H1 (cell line): ENCODE measurements at regions not wholly inside any gene's neighbourhood (a gene's known extent, or its start where the extent isn't known, plus 50 kb on each side); places are given as distances from the start of the nearest gene placed in this dataset.

Experiments
- CTCF ChIA-PET: fragments of 300-600 bp; sonication (Branson Sonifier 250); formaldehyde crosslinking; loops from one replicate; lab custom pipeline; 2021; ENCODE audit not compliant: partially characterized antibody; lab: Charles Lee
- POLR2A ChIA-PET: fragments of 300-600 bp; sonication (Branson Sonifier 250); formaldehyde crosslinking; loops from one replicate; lab custom pipeline; 2021; ENCODE audit warnings: inconsistent platforms; ENCODE audit not compliant: partially characterized antibody; lab: Charles Lee
- DNase-seq, 2 experiments: peaks; one replicate each; pipeline versions ENCODE4 v3.0.0 to v3.0.0-alpha.2; 2010 to 2022; ENCODE audit warnings: low spot score in 2 of 2, low read depth in 1 of 2, mixed read lengths in 1 of 2
- FAIRE-seq: peaks from 2 replicates; lab custom pipeline; 2011; peaks lifted over from hg19 to GRCh38; lab: Jason Lieb, UNC
- H2AFZ ChIP-seq: 2 replicates; pipeline ENCODE4 v1.8.1; 2012; ENCODE audit warnings: low read length, inconsistent platforms
- H2AK5ac ChIP-seq: 2 replicates; pipeline ENCODE4 v1.6.1; 2013; ENCODE audit warnings: low read depth, low read length
- H2BK120ac ChIP-seq: replicated peaks from 2 replicates; pipeline ENCODE3; 2013; ENCODE audit warnings: low read depth, low read length, inconsistent platforms
- H2BK12ac ChIP-seq: 2 replicates; pipeline ENCODE4 v1.6.1; 2013; ENCODE audit warnings: low read depth, low read length
- H2BK15ac ChIP-seq: 2 replicates; pipeline ENCODE4 v1.6.1; 2013; ENCODE audit warnings: low read length
- H2BK20ac ChIP-seq: 2 replicates; pipeline ENCODE4 v1.6.1; 2013; ENCODE audit warnings: low read length
- H2BK5ac ChIP-seq: 2 replicates; pipeline ENCODE4 v1.6.1; 2013; ENCODE audit warnings: low read depth, low read length
- H3K14ac ChIP-seq: 2 replicates; pipeline ENCODE4 v1.6.1; 2013; ENCODE audit warnings: inconsistent platforms; ENCODE audit not compliant: insufficient read length
- H3K18ac ChIP-seq: 2 replicates; pipeline ENCODE4 v1.6.1; 2013; ENCODE audit warnings: low read length; ENCODE audit errors: extremely low read depth
- H3K23ac ChIP-seq: 2 replicates; pipeline ENCODE4 v1.6.1; 2013; ENCODE audit warnings: inconsistent platforms; ENCODE audit not compliant: insufficient read length
- H3K23me2 ChIP-seq: 2 replicates; pipeline ENCODE4 v1.6.1; 2013; ENCODE audit warnings: low read depth, low read length
- H3K27ac ChIP-seq: 2 replicates; pipeline ENCODE4 v1.6.1; 2011; ENCODE audit warnings: low read depth, low read length, inconsistent platforms
- H3K27me3 ChIP-seq, 4 experiments: replicated peaks in 1 of 4; 1 replicate in 1 of 4; 2 replicates in 3 of 4; pipeline versions ENCODE4 v1.6.1 to v1.8.1; 2011 to 2013; ENCODE audit warnings: low read length in 3 of 4, mild to moderate bottlenecking in 3 of 4, inconsistent platforms in 2 of 4, mixed read lengths in 2 of 4, moderate library complexity in 1 of 4; ENCODE audit not compliant: control insufficient read depth in 3 of 4, insufficient read depth in 3 of 4; ENCODE audit errors: extremely low read depth in 1 of 4
- H3K36me3 ChIP-seq, 4 experiments: 2 replicates each; pipeline versions ENCODE4 v1.6.1 to v1.8.1; 2011 to 2013; ENCODE audit warnings: mild to moderate bottlenecking in 4 of 4, low read length in 3 of 4, moderate library complexity in 2 of 4, control low read depth in 1 of 4, inconsistent platforms in 1 of 4; ENCODE audit not compliant: insufficient read depth in 4 of 4, control insufficient read depth in 2 of 4
- H3K4ac ChIP-seq: replicated peaks from 2 replicates; pipeline ENCODE3; 2013; ENCODE audit warnings: low read length, low read depth, mixed read lengths, inconsistent platforms; ENCODE audit not compliant: insufficient read length
- H3K4me1 ChIP-seq, 4 experiments: replicated peaks in 1 of 4; 1 replicate in 1 of 4; 2 replicates in 3 of 4; pipeline versions ENCODE4 v1.6.1 to v1.8.1; 2011 to 2013; ENCODE audit warnings: low read length in 3 of 4, inconsistent platforms in 2 of 4, mixed read lengths in 1 of 4; ENCODE audit not compliant: insufficient read depth in 4 of 4, control insufficient read depth in 3 of 4
- H3K4me2 ChIP-seq, 2 experiments: 2 replicates each; pipeline versions ENCODE4 v1.6.1 to v1.8.1; 2011 to 2013; ENCODE audit warnings: low read depth in 2 of 2, low read length in 2 of 2, control low read depth in 1 of 2, inconsistent platforms in 1 of 2, mild to moderate bottlenecking in 1 of 2; ENCODE audit not compliant: insufficient read depth in 1 of 2
- H3K4me3 ChIP-seq, 4 experiments: fragments of 200-600, 300-600 bp in 1 of 4; sonication (generic), shearing (Covaris generic), sonication (Bioruptor Twin) in 1 of 4; 2 replicates each; pipeline versions ENCODE4 v1.5.1 to v1.8.1; 2011 to 2016; ENCODE audit warnings: low read length in 4 of 4, low read depth in 3 of 4, control low read depth in 2 of 4, inconsistent platforms in 2 of 4, mild to moderate bottlenecking in 2 of 4, mixed read lengths in 1 of 4, moderate library complexity in 1 of 4; ENCODE audit not compliant: insufficient read depth in 2 of 4; ENCODE audit errors: extremely low read depth in 1 of 4
- H3K56ac ChIP-seq: replicated peaks from 2 replicates; pipeline ENCODE3; 2013; ENCODE audit warnings: low read depth, mild to moderate bottlenecking, mixed read lengths, low read length, inconsistent platforms; ENCODE audit not compliant: insufficient read length
- H3K79me1 ChIP-seq: 2 replicates; pipeline ENCODE4 v1.6.1; 2013; ENCODE audit warnings: low read depth, low read length, control low read depth
- H3K79me2 ChIP-seq, 2 experiments: 2 replicates each; pipeline versions ENCODE4 v1.6.1 to v1.8.1; 2012 to 2013; ENCODE audit warnings: low read length in 2 of 2, mild to moderate bottlenecking in 2 of 2, inconsistent platforms in 1 of 2; ENCODE audit not compliant: insufficient read depth in 2 of 2, control insufficient read depth in 1 of 2
- H3K9ac ChIP-seq, 4 experiments: replicated peaks in 1 of 4; 1 replicate in 1 of 4; 2 replicates in 3 of 4; pipeline versions ENCODE4 v1.6.1 to v1.8.1; 2011 to 2013; ENCODE audit warnings: low read depth in 3 of 4, low read length in 3 of 4, control low read depth in 2 of 4, mild to moderate bottlenecking in 2 of 4, moderate library complexity in 2 of 4, inconsistent platforms in 1 of 4; ENCODE audit errors: extremely low read depth in 1 of 4
- H3K9me3 ChIP-seq, 2 experiments: 2 replicates each; pipeline versions ENCODE4 v1.6.1 to v1.8.1; 2012 to 2013; ENCODE audit warnings: mild to moderate bottlenecking in 2 of 2, moderate library complexity in 2 of 2, control low read depth in 1 of 2, inconsistent platforms in 1 of 2, low read depth in 1 of 2, low read length in 1 of 2, mixed read lengths in 1 of 2; ENCODE audit not compliant: insufficient read depth in 2 of 2
- H4K20me1 ChIP-seq, 2 experiments: replicated peaks in 1 of 2; 2 replicates each; pipeline versions ENCODE3 to v1.8.1; 2011 to 2013; ENCODE audit warnings: inconsistent platforms in 2 of 2, low read length in 2 of 2, mild to moderate bottlenecking in 1 of 2; ENCODE audit not compliant: insufficient read depth in 2 of 2, control insufficient read depth in 1 of 2
- H4K5ac ChIP-seq: 2 replicates; pipeline ENCODE4 v1.6.1; 2013; ENCODE audit warnings: low read length, low read depth, mixed read lengths, inconsistent platforms; ENCODE audit not compliant: insufficient read length
- H4K8ac ChIP-seq: 2 replicates; pipeline ENCODE4 v1.8.0; 2013; ENCODE audit warnings: mild to moderate bottlenecking, moderate library complexity, low read length, inconsistent platforms; ENCODE audit not compliant: insufficient read depth; ENCODE audit errors: extremely low read depth
- H4K91ac ChIP-seq: replicated peaks from 2 replicates; pipeline ENCODE3; 2013; ENCODE audit warnings: low read length, mixed read lengths, inconsistent platforms; ENCODE audit not compliant: insufficient read length
- JUN ChIP-seq: IDR thresholded peaks from 2 replicates; pipeline ENCODE4 v1.6.1; 2011; ENCODE audit warnings: low read depth, mild to moderate bottlenecking, improper control_type of control experiment, low read length
- WGBS, 2 experiments: shearing (Covaris generic) in 1 of 2; methylation state at CpG; one replicate each; pipeline versions ENCODE4 v1.1.6 to v1.1.7; 2013 to 2015; ENCODE audit warnings: low lambda C conversion rate in 2 of 2, mixed read lengths in 2 of 2, inconsistent platforms in 1 of 2, low coverage in 1 of 2, missing lambda C conversion rate in 1 of 2; ENCODE audit not compliant: insufficient replicate concordance in 2 of 2, insufficient coverage in 1 of 2, insufficient read length in 1 of 2; ENCODE audit errors: extremely low coverage in 1 of 2, missing lambda C conversion rate in 1 of 2; 5-methylcytosine and 5-hydroxymethylcytosine counted together

GRCh38 chr7:116324582-116324981, 114.2 kb downstream of the TES start:
- DNase-seq (no peak), FAIRE-seq (no peak)
- H2BK20ac ChIP-seq = no peak overlapping the region
- ChIA-PET CTCF (interaction anchor here (1.2 kb wide), 1 partner anchor 75 kb away, joined by 4 read pairs; no protein-coding TSS in a partner anchor), POLR2A (no interaction called here)
- H2BK5ac ChIP-seq = no peak overlapping the region
- H4K20me1 ChIP-seq = no peaks in the 10 kb centered on the region
- no peak overlapping the region for H3K4me2 ChIP-seq
- 100% methylated on average over 2 of the region's 2 CpGs; no CpG with 5 or more reads in 1 of the 2 experiments for WGBS, 2 experiments
- H4K91ac ChIP-seq = no peak overlapping the region
- no peaks in the 10 kb centered on the region for H3K79me1 ChIP-seq
- no peak overlapping the region for H4K5ac ChIP-seq
- H2BK12ac ChIP-seq = no peak overlapping the region
- no peak overlapping the region for H3K56ac ChIP-seq
- H3K9ac ChIP-seq = no peak overlapping the region
- H3K36me3 ChIP-seq = no peaks in the 10 kb centered on the region
- H4K8ac ChIP-seq = no peak overlapping the region
- no peaks in the 10 kb centered on the region for H3K9me3 ChIP-seq
- no peak overlapping the region for H3K23ac ChIP-seq
- no peaks in the 10 kb centered on the region for H3K23me2 ChIP-seq
- no peak overlapping the region for H2BK15ac ChIP-seq
- TF ChIP-seq JUN = no peak
- TF ChIP-seq, all 59 proteins: peak for 0
- no peak overlapping the region for H2BK120ac ChIP-seq
- no peaks in the 10 kb centered on the region for H3K4me1 ChIP-seq
- no peaks in the 10 kb centered on the region for H3K27me3 ChIP-seq
- H3K27ac ChIP-seq = no peak overlapping the region
- no peak overlapping the region for H3K18ac ChIP-seq
- no peak overlapping the region for H3K4me3 ChIP-seq
- no peaks in the 10 kb centered on the region for H3K79me2 ChIP-seq
- no peak overlapping the region for H2AFZ ChIP-seq
- no peak overlapping the region for H3K14ac ChIP-seq
- H3K4ac ChIP-seq = no peak overlapping the region
- H2AK5ac ChIP-seq = no peak overlapping the region
